A673 (cell line): ENCODE measurements at regions not wholly inside any gene's neighbourhood (a gene's known extent, or its start where the extent isn't known, plus 50 kb on each side); places are given as distances from the start of the nearest gene placed in this dataset.

Source experiments
- BruUV-seq: library from RNA; stranded (reverse); fragments of 400-500 nt; replicated peaks from 2 replicates; lab custom pipeline; 2021; lab: Mats Ljungman, UMichigan
- CTCF ChIA-PET: fragments of 300-600 bp; sonication (Branson Sonifier 250); formaldehyde crosslinking; loops from one replicate; lab custom pipeline; 2022; ENCODE audit warnings: antibody characterized with exemption; lab: Charles Lee
- POLR2A ChIA-PET: fragments of 300-600 bp; sonication (Branson Sonifier 250); formaldehyde crosslinking; loops from one replicate; lab custom pipeline; 2022; ENCODE audit warnings: antibody characterized with exemption; ENCODE audit not compliant: low non-redundant PET; lab: Charles Lee
- DNase-seq: peaks from one replicate; pipeline ENCODE4 v3.0.0-alpha.2; 2015; ENCODE audit warnings: low spot score
- H3K27ac ChIP-seq: fragments of 200-600 bp; sonication (generic); 2 replicates; pipeline ENCODE4 v1.5.1; 2016; ENCODE audit warnings: mixed run types, low read depth, mild to moderate bottlenecking, mixed read lengths, antibody characterized with exemption, low read length; ENCODE audit not compliant: poor library complexity, severe bottlenecking
- H3K27me3 ChIP-seq: fragments of 200-600 bp; sonication (generic); replicated peaks from 2 replicates; pipeline ENCODE4 v1.6.1; 2017; ENCODE audit warnings: mixed run types, low read depth, mild to moderate bottlenecking, mixed read lengths, antibody characterized with exemption, low read length; ENCODE audit not compliant: insufficient read depth, poor library complexity
- H3K36me3 ChIP-seq: fragments of 200-600 bp; sonication (generic); 2 replicates; pipeline ENCODE4 v1.6.1; 2016; ENCODE audit warnings: mixed run types, mild to moderate bottlenecking, mixed read lengths, antibody characterized with exemption, low read length; ENCODE audit not compliant: insufficient read depth, poor library complexity, severe bottlenecking
- H3K4me1 ChIP-seq: fragments of 200-600 bp; sonication (generic); 2 replicates; pipeline ENCODE4 v1.6.1; 2017; ENCODE audit warnings: mixed run types, mild to moderate bottlenecking, mixed read lengths, antibody characterized with exemption, low read length; ENCODE audit not compliant: insufficient read depth, poor library complexity, severe bottlenecking
- H3K4me3 ChIP-seq: fragments of 200-600 bp; sonication (generic); 2 replicates; pipeline ENCODE4 v1.5.1; 2016; ENCODE audit warnings: low read depth, mixed run types, mild to moderate bottlenecking, mixed read lengths, low read length; ENCODE audit not compliant: poor library complexity, severe bottlenecking
- H3K9me3 ChIP-seq: fragments of 200-600 bp; sonication (generic); 2 replicates; pipeline ENCODE4 v1.6.1; 2016; ENCODE audit warnings: mixed run types, low read depth, mild to moderate bottlenecking, mixed read lengths, antibody characterized with exemption, low read length; ENCODE audit not compliant: poor library complexity, severe bottlenecking
- EZH2 ChIP-seq: fragments of 200-600 bp; sonication (generic); IDR thresholded peaks from 2 replicates; pipeline ENCODE4 v1.6.1; 2017; ENCODE audit warnings: borderline replicate concordance, low read depth, mild to moderate bottlenecking, mixed read lengths, antibody characterized with exemption, low read length; ENCODE audit not compliant: poor library complexity, severe bottlenecking
- intact Hi-C: fragments of 100-400 bp; cut with micrococcal nuclease; formaldehyde crosslinking; loops from one replicate; pipeline ENCODE4 v1.10.0; 2022; ENCODE audit not compliant: unreplicated experiment
- TF ChIP-seq, protein P1 (sequence below): fragments of 300-800, 200-600 bp; sonication (generic); conservative IDR thresholded peaks from 2 replicates; pipeline ENCODE4 v1.5.1; 2017; ENCODE audit warnings: low read depth, mild to moderate bottlenecking, antibody characterized with exemption, low read length, moderate library complexity, mixed read lengths

DNA sequence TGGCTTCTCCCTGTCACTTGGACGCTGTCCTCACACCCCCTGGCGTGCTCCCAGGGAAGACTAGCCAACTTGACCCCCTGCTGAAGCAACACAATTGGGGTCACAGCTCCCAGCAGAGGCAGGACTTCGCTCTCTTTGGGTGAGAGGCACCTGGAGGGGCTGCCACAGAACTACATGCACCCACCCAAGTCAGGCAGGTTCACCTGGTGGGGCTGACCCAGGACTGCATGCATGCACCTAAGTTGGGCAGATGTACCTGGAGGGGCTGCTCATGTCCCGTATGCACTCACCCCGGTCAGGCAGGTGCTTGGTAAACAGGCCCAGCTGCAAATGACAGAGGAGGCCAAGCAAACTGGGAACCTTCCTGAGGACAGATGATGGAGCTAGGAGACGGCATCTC lies 154.3 kb upstream of the RPS6KA2 start:
- Histone ChIP-seq H3K27ac (no peak overlapping the region), H3K4me3 (no peak overlapping the region), H3K4me1 (no peaks in the 10 kb centered on the region), H3K36me3 (no peaks in the 10 kb centered on the region), H3K27me3 (no peaks in the 10 kb centered on the region), H3K9me3 (no peaks in the 10 kb centered on the region)
- ChIA-PET POLR2A (no interaction called here), CTCF (no interaction called here)
- BruUV-seq = no TSS peak
- no peak for DNase-seq
- no peak for TF ChIP-seq EZH2
- TF ChIP-seq, protein P1, sequence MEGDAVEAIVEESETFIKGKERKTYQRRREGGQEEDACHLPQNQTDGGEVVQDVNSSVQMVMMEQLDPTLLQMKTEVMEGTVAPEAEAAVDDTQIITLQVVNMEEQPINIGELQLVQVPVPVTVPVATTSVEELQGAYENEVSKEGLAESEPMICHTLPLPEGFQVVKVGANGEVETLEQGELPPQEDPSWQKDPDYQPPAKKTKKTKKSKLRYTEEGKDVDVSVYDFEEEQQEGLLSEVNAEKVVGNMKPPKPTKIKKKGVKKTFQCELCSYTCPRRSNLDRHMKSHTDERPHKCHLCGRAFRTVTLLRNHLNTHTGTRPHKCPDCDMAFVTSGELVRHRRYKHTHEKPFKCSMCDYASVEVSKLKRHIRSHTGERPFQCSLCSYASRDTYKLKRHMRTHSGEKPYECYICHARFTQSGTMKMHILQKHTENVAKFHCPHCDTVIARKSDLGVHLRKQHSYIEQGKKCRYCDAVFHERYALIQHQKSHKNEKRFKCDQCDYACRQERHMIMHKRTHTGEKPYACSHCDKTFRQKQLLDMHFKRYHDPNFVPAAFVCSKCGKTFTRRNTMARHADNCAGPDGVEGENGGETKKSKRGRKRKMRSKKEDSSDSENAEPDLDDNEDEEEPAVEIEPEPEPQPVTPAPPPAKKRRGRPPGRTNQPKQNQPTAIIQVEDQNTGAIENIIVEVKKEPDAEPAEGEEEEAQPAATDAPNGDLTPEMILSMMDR = no peak
- intact Hi-C loops = no loop called here

- no TSS peak for BruUV-seq
- no peaks in the 10 kb centered on the region for H3K27me3 ChIP-seq
- CTCF ChIA-PET = no interaction called here
Observed at GRCh38 chr6:166779963-166780683, 153.1 kb upstream of the RPS6KA2 start.

GRCh38 chr6:166779381-166779780 lies 152.3 kb upstream of the RPS6KA2 start:
- no peak overlapping the region for H3K27ac ChIP-seq
- ChIA-PET POLR2A (no interaction called here), CTCF (no interaction called here)
- H3K27me3 ChIP-seq = no peaks in the 10 kb centered on the region
- BruUV-seq = no TSS peak
- TF ChIP-seq EZH2 = no peak
- TF ChIP-seq, protein P1 = no peak
- intact Hi-C loops = loop anchor here (5.0 to 10.0 kb wide), 3 partner anchors 418 to 515 kb away; partner anchors contain the start of gene UNC93A
- DNase-seq = no peak
- no peaks in the 10 kb centered on the region for H3K36me3 ChIP-seq
- no peak overlapping the region for H3K4me3 ChIP-seq
- H3K4me1 ChIP-seq = no peaks in the 10 kb centered on the region
- H3K9me3 ChIP-seq = no peaks in the 10 kb centered on the region

More at GRCh38 chr6:166779963-166780683, 153.1 kb upstream of the RPS6KA2 start:
- no peaks in the 10 kb centered on the region for H3K9me3 ChIP-seq
- no peaks in the 10 kb centered on the region for H3K4me1 ChIP-seq
- intact Hi-C loops = loop anchor here (5.0 to 10.0 kb wide), 3 partner anchors 417 to 515 kb away; partner anchors contain the start of gene UNC93A
- POLR2A ChIA-PET = no interaction called here
- no peak for DNase-seq
- no peak for TF ChIP-seq EZH2
- TF ChIP-seq, protein P1 = no peak
- H3K27ac ChIP-seq = no peak overlapping the region
- H3K36me3 ChIP-seq = no peaks in the 10 kb centered on the region
- no peak overlapping the region for H3K4me3 ChIP-seq
